ENCODE measurements at regions not wholly inside any gene's neighbourhood (a gene's known extent, or its start where the extent isn't known, plus 50 kb on each side); places are given as distances from the start of the nearest gene placed in this dataset.

DNA sequence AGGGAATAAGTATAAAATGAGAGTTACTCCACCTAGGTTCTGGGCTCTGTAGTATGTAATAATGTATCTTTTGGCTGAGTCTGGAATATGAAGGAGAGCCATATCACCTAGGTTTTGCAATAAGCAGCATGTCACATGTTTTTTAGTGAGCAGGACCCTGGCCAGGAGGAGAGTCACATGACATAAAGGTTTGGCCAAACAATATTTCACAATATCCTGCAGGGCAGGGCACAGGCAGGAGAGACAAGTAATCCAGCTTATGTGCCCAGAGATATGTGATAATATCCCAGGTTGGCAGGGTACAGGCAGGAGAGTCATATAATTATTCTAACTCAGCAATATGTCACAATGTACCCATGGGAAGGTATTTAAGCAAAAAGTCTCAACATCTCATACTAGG lies 1169.6 kb upstream of the AMELY start:
- TF ChIP-seq POLR2A (IDR thresholded peaks at IDR 0.05; ENCODE audit: low read length) = no peak
- no peak for TF ChIP-seq GATA1 (IDR thresholded peaks at IDR 0.05; ENCODE audit: low read depth, low read length)

All from erythroblast (primary cell).